Muscle of back (tissue), 3 donors: ENCODE measurements at regions not wholly inside any gene's neighbourhood (a gene's known extent, or its start where the extent isn't known, plus 50 kb on each side); places are given as distances from the start of the nearest gene placed in this dataset.

Experiments
- DNase-seq, 3 donors: peaks; one replicate each; pipeline versions ENCODE4 v3.0.0 to v3.0.0-alpha.2; 2013

GRCh38 chr5:103346162-103346748, 87.7 kb downstream of the MACIR start:
- no peak for DNase-seq

GRCh38 chr5:103345461-103345860, 86.9 kb downstream of the MACIR start:
- no peak for DNase-seq

GRCh38 chr5:103340717-103341388, 82.3 kb downstream of the MACIR start:
- no peak for DNase-seq

GRCh38 chr5:103340132-103340531, 81.6 kb downstream of the MACIR start:
- DNase-seq = no peak

- peak in 1 of 3 donors; percentile 2 for DNase-seq
Measured at GRCh38 chr5:103336941-103337340, 78.4 kb downstream of the MACIR start.

GRCh38 chr5:103333376-103333775, 74.8 kb downstream of the MACIR start:
- DNase-seq = no peak

- no peak for DNase-seq
Measured at GRCh38 chr5:103330875-103331274, 72.3 kb downstream of the MACIR start.
